B cell (primary cell): ENCODE measurements at regions not wholly inside any gene's neighbourhood (a gene's known extent, or its start where the extent isn't known, plus 50 kb on each side); places are given as distances from the start of the nearest gene placed in this dataset.

Experiments used
- ATAC-seq: fragments of 200-7000 bp; cut with Tn5 transposase; one replicate; pipeline ENCODE4 v1.10.0; 2021; ENCODE audit warnings: low read depth, mild to moderate bottlenecking, moderate number of reproducible peaks, moderate library complexity
- CTCF ChIA-PET: fragments of 350-600 bp; sonication (Branson Sonifier 250); formaldehyde crosslinking; loops from one replicate; lab custom pipeline; 2021; ENCODE audit warnings: antibody characterized with exemption, inconsistent platforms; lab: Charles Lee
- POLR2A ChIA-PET: fragments of 350-600 bp; sonication (Branson Sonifier 250); formaldehyde crosslinking; loops from one replicate; lab custom pipeline; 2021; ENCODE audit warnings: antibody characterized with exemption; lab: Charles Lee
- DNase-seq: peaks from one replicate; pipeline ENCODE4 v3.0.0; 2013
- H2AFZ ChIP-seq: 2 replicates; pipeline ENCODE4 v1.6.1; 2012; ENCODE audit warnings: mild to moderate bottlenecking, low read depth, low read length; ENCODE audit not compliant: insufficient read depth, poor library complexity, severe bottlenecking
- H3K27ac ChIP-seq, 2 donors: 1 replicate in 1 of 2; 2 replicates in 1 of 2; pipeline ENCODE4 v1.5.1; 2012 to 2013; ENCODE audit warnings: low read length in 2 of 2, mild to moderate bottlenecking in 2 of 2, moderate library complexity in 1 of 2
- H3K27me3 ChIP-seq, 4 experiments: fragments of 200-600 bp in 1 of 4; sonication (generic) in 1 of 4; replicated peaks in 1 of 4; 1 replicate in 2 of 4; 2 replicates in 2 of 4; pipeline versions ENCODE4 v1.6.1 to v1.7.0; 2013 to 2016; ENCODE audit warnings: low read length in 3 of 4, mild to moderate bottlenecking in 2 of 4, mixed read lengths in 1 of 4, moderate library complexity in 1 of 4; ENCODE audit not compliant: insufficient read depth in 4 of 4, control insufficient read depth in 3 of 4; ENCODE audit errors: control extremely low read depth in 1 of 4
- H3K36me3 ChIP-seq, 2 experiments: replicated peaks in 1 of 2; 1 replicate in 1 of 2; 2 replicates in 1 of 2; pipeline versions ENCODE4 v1.6.1 to v1.7.1; 2013; ENCODE audit warnings: low read length in 1 of 2; ENCODE audit not compliant: insufficient read depth in 2 of 2, control insufficient read depth in 1 of 2; ENCODE audit errors: control extremely low read depth in 1 of 2, extremely low read depth in 1 of 2
- H3K4me1 ChIP-seq, 2 donors: fragments of 200-600 bp in 1 of 2; sonication (generic) in 1 of 2; 1 replicate in 1 of 2; 2 replicates in 1 of 2; pipeline versions ENCODE4 v1.5.1 to v1.6.1; 2013 to 2017; ENCODE audit warnings: low read length in 2 of 2; ENCODE audit not compliant: control insufficient read depth in 2 of 2, insufficient read depth in 2 of 2
- H3K4me2 ChIP-seq: replicated peaks from 2 replicates; pipeline ENCODE3; 2012; ENCODE audit warnings: mild to moderate bottlenecking, low read depth, low read length; ENCODE audit not compliant: poor library complexity, severe bottlenecking
- H3K4me3 ChIP-seq, 5 experiments: fragments of 200-600 bp in 1 of 5; sonication (generic) in 1 of 5; 1 replicate in 3 of 5; 2 replicates in 2 of 5; pipeline versions ENCODE4 v1.5.1 to v1.7.0; 2011 to 2016; ENCODE audit warnings: low read length in 4 of 5, mild to moderate bottlenecking in 4 of 5, low read depth in 2 of 5, control low read depth in 1 of 5, moderate library complexity in 1 of 5; ENCODE audit not compliant: insufficient read depth in 1 of 5; ENCODE audit errors: control extremely low read depth in 1 of 5, extremely low read depth in 1 of 5
- H3K79me2 ChIP-seq: fragments of 200-600 bp; sonication (generic); one replicate; pipeline ENCODE4 v1.6.0; 2016; ENCODE audit warnings: low read length; ENCODE audit not compliant: control insufficient read depth, insufficient read depth
- H3K9ac ChIP-seq: fragments of 200-600 bp; sonication (generic); 2 replicates; pipeline ENCODE4 v1.6.1; 2017; ENCODE audit warnings: mild to moderate bottlenecking, low read length, moderate library complexity
- H3K9me3 ChIP-seq, 3 donors: one replicate each; pipeline versions ENCODE4 v1.6.1 to v1.7.1; 2013; ENCODE audit warnings: low read length in 2 of 3; ENCODE audit not compliant: control insufficient read depth in 2 of 3, insufficient read depth in 1 of 3; ENCODE audit errors: control extremely low read depth in 1 of 3
- H4K20me1 ChIP-seq: 2 replicates; pipeline ENCODE4 v1.6.0; 2012; ENCODE audit warnings: mild to moderate bottlenecking, low read length; ENCODE audit not compliant: insufficient read depth, control insufficient read depth, poor library complexity, severe bottlenecking
- H3K27ac Mint-ChIP-seq: one replicate; pipeline ENCODE4 v1.8.0; 2021; ENCODE audit warnings: mixed read lengths
- H3K27me3 Mint-ChIP-seq: one replicate; pipeline ENCODE4 v1.8.0; 2021; ENCODE audit warnings: mixed read lengths
- H3K4me1 Mint-ChIP-seq: one replicate; pipeline ENCODE4 v1.8.0; 2021; ENCODE audit warnings: mixed read lengths
- H3K4me3 Mint-ChIP-seq: one replicate; pipeline ENCODE4 v1.8.0; 2021; ENCODE audit warnings: mixed read lengths
- H3K9me3 Mint-ChIP-seq: one replicate; pipeline ENCODE4 v1.8.0; 2022; ENCODE audit warnings: mixed read lengths; ENCODE audit not compliant: insufficient read depth
- EZH2 ChIP-seq: IDR thresholded peaks from 2 replicates; pipeline ENCODE4 v1.6.1; 2012; ENCODE audit warnings: borderline replicate concordance, low read depth, mild to moderate bottlenecking, moderate library complexity, low read length; ENCODE audit not compliant: insufficient read depth, poor library complexity, severe bottlenecking
- WGBS: methylation state at CpG from one replicate; pipeline ENCODE4 v1.1.5; 2013; ENCODE audit warnings: missing lambda C conversion rate; ENCODE audit not compliant: insufficient coverage; 5-methylcytosine and 5-hydroxymethylcytosine counted together
- intact Hi-C: fragments of 100-400 bp; cut with micrococcal nuclease; formaldehyde crosslinking; loops from one replicate; pipeline ENCODE4 v1.10.0; 2022
- TF ChIP-seq, protein P1 (sequence below): fragments of 200-600 bp; IDR thresholded peaks from one replicate; pipeline ENCODE4 v1.8.0; 2022; ENCODE audit warnings: antibody characterized with exemption, mild to moderate bottlenecking

DNA sequence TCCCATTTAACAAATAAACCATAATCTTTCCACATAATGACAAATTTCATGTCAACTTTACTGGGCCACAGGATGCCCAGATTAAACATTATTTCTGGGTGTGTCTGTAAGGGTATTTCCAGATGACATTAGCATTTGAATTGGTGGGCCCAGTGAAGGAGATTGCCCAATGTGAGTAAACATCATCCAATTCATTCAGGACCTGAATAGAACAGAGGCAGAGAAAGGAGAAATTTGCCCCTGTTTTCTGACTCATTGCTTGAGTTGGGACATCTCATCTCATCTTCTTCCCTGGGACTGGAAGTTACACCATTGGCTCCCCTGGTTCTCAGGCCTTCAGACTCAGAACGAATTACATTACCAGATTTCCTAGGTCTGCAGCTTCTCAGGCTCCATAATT lies 142.9 kb downstream of the TPBG start:
- Mint-ChIP-seq H3K9me3 (no peaks in the 10 kb centered on the region), H3K4me3 (no peak overlapping the region), H3K4me1 (no peaks in the 10 kb centered on the region), H3K27me3 (no peaks in the 10 kb centered on the region), H3K27ac (no peak overlapping the region)
- no peak for ATAC-seq
- Histone ChIP-seq H3K4me2 (no peak overlapping the region), H2AFZ (no peak overlapping the region), H4K20me1 (no peaks in the 10 kb centered on the region), H3K27ac (no peak overlapping the region), H3K4me1 (no peaks in the 10 kb centered on the region), H3K27me3 (no peaks in the 10 kb centered on the region), H3K36me3 (no peaks in the 10 kb centered on the region), H3K9ac (no peak overlapping the region), H3K9me3 (peaks cover 0 to 7% (median 0%) of the 10 kb centered on the region in 3 donors), H3K4me3 (no peak overlapping the region), H3K79me2 (no peaks in the 10 kb centered on the region)
- no peak for DNase-seq
- ChIA-PET POLR2A (no interaction called here), CTCF (no interaction called here)
- no CpG with 5 or more reads among the region's 1 CpG for WGBS
- TF ChIP-seq, protein P1, sequence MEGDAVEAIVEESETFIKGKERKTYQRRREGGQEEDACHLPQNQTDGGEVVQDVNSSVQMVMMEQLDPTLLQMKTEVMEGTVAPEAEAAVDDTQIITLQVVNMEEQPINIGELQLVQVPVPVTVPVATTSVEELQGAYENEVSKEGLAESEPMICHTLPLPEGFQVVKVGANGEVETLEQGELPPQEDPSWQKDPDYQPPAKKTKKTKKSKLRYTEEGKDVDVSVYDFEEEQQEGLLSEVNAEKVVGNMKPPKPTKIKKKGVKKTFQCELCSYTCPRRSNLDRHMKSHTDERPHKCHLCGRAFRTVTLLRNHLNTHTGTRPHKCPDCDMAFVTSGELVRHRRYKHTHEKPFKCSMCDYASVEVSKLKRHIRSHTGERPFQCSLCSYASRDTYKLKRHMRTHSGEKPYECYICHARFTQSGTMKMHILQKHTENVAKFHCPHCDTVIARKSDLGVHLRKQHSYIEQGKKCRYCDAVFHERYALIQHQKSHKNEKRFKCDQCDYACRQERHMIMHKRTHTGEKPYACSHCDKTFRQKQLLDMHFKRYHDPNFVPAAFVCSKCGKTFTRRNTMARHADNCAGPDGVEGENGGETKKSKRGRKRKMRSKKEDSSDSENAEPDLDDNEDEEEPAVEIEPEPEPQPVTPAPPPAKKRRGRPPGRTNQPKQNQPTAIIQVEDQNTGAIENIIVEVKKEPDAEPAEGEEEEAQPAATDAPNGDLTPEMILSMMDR: no peak
- no peak for TF ChIP-seq EZH2
- intact Hi-C loops: no loop called here

GRCh38 chr6:82507112-82507511 lies 143.5 kb downstream of the TPBG start:
- no peaks in the 10 kb centered on the region for H3K9me3 Mint-ChIP-seq
- no peak overlapping the region for H3K27ac Mint-ChIP-seq
- Histone ChIP-seq H3K27me3 (no peaks in the 10 kb centered on the region), H3K9ac (no peak overlapping the region), H3K9me3 (peaks cover 0 to 2% (median 0%) of the 10 kb centered on the region in 3 donors), H3K4me3 (no peak overlapping the region), H3K27ac (no peak overlapping the region), H4K20me1 (no peaks in the 10 kb centered on the region), H3K79me2 (no peaks in the 10 kb centered on the region), H2AFZ (no peak overlapping the region), H3K4me1 (no peaks in the 10 kb centered on the region), H3K4me2 (no peak overlapping the region), H3K36me3 (no peaks in the 10 kb centered on the region)
- intact Hi-C loops: no loop called here
- H3K27me3 Mint-ChIP-seq: no peaks in the 10 kb centered on the region
- no CpG with 5 or more reads among the region's 1 CpG for WGBS
- H3K4me3 Mint-ChIP-seq: no peak overlapping the region
- no peak for DNase-seq
- TF ChIP-seq, protein P1: no peak
- no peak for TF ChIP-seq EZH2
- ATAC-seq: no peak
- ChIA-PET CTCF (no interaction called here), POLR2A (no interaction called here)
- no peaks in the 10 kb centered on the region for H3K4me1 Mint-ChIP-seq
